ENCODE measurements at regions not wholly inside any gene's neighbourhood (a gene's known extent, or its start where the extent isn't known, plus 50 kb on each side); places are given as distances from the start of the nearest gene placed in this dataset.

DNA sequence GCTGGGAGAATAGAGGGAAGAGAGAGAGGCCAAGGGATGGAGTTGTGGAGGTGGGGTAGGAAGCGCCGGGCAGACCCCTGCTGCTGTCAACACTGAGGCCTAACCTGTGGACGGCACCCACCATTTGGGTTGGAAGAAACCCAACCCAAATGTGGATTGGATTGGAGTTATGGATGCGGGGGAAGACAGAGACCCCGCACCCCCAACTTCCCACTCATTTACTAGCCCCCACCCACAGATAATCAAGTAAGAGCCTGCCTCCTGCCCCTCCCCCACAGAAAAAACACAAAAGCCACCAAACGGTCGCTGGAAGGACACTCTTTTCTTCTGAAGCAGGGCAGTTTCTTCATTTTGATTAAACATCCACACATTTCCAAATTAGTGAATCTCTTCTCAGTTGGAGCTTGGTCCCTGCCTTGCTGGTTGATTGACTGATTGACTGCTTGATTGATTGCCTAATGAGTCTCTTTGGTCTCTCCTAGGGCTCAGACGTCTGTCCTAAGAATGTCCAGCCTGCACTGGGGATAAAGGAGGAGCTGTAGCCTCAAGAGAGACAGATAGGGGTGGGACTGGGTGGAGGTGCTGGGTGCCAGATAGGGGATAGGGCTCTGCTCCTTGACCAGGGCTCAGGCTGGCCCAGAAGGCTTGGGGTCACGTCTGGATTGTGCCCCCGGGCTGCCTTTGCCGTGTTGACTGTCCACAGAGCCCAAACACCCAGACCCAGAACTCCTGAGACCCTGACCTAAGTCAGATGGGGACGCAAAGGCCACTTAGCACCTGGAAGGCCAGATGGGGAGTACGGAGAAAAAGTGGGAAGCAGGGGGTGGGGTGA lies 74.9 kb upstream of the FOXP4 start:
- no peak for DNase-seq (ENCODE audit: low spot score)

DNA sequence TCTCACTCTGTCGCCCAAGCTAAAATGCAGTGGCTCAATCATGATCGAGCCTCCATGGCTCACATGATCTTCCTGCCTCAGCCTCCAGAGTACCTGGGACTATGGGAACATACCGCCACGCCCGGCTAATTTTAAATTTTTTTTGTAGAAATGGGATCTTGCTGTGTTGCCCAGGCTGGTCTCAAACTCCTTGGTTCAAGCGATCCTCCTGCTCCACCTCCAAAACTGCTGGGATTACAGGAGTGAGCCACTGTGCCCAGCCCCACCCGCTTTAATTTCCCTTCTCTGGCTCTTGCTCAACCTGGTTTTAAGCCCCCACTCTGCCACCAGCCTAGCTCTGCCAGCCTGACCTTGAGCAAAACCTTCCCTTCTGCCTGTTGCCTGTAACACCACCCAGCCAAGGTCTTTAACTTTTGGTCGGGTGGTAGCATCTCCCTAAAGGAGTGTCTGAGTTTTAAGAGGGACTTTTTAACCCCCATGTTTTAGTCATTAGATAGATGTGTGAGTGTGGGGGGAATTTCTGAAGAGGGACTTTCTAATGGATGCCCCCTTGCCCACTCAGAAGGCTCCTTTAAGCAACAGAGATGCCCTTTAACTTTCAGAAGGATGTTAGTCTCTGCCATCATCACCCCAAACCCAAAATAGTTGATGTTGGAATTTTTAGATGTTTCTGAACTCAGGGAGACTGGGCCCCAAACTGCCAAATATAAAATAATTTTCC lies 71.8 kb upstream of the FOXP4 start:
- DNase-seq (ENCODE audit: low spot score), result no peak

DNA sequence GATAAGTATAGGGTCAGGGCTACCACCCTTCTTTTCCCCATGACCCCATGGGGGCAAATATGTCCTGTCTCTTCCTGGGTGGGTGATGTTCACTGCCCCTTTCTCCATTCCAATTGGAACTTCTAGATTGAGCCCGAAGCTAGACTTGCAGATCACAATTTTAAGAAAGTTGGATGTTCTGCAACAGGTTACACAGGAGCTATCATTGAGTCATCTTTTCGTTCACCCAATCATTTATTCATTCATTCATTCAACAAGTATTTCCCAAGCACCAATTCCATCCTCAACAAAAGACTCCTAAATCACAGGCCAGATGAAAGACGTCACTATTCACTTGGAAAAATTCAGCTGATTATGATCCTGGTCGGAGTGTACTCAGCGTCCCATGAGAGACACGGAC lies 71.0 kb upstream of the FOXP4 start:
- no peak for DNase-seq (ENCODE audit: low spot score)

DNA sequence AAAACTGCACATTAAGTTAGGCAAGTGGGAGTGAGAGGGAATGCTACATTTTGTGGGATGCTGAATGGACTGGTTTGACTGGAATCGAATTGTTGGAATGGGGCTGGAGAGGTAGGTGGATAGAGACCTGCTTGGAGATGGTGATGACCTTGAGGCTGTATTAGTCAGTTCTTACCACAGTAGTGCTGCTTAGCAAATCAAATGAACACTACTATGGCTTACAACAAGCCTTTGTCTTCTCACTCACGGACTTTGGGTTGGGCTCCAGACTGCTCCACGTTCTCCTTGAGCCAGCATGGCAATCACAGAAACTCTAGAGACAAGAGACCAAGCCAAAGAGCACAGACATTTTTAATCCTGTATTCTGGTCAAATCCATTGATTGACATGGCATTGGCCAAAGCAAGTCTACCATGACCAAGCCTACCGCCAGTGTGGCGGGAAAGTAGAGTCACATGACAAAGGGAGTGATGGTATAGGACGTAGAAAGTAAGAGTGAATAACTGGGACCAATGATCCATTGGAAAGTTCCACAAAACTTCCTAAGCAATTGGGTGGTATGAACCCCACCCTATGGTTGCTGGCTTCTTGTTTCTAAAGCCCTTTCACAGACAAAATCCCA lies 70.3 kb upstream of the FOXP4 start:
- no peak for DNase-seq (ENCODE audit: low spot score)

DNA sequence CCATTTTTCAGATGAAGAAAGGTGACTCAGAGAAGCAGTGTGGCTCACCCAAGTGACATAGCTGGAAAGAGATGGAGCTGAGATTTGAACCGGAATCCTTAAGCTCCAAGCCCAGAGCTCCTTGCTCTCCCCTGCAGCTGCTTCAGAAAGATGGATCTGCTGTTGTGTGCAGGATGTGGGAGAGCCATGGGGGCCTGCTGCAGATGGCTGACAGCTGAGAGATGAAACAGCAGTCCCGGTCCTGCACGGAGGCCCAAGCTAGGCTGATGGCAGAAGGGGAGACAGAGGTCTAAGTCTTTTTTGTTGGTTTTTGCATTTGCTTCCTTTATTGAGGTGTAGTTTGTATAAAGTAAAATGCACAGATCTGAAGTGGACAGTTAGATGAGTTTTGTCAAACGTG lies 69.8 kb upstream of the FOXP4 start:
- no peak for DNase-seq (ENCODE audit: low spot score)

DNA sequence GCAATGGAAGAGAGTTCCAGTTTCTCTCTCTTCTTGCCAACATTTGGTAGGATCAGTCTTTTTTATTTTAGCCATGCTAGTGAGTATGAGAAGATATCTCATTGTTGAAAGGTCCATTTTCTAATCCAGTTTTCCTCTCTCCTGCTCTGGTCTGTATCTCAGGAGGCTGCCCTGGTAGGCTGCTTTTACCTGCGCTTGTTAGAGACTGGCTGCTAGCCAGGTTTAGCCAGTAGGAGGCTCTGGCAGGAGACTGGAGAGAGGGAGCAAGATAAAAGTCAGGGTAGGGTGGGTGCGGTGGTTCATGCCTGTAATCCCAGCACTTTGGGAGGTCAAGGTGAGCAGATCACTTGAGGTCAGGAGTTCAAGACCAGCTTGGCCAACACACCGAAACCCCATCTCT lies 68.6 kb upstream of the FOXP4 start:
- no peak for DNase-seq (ENCODE audit: low spot score)

DNA sequence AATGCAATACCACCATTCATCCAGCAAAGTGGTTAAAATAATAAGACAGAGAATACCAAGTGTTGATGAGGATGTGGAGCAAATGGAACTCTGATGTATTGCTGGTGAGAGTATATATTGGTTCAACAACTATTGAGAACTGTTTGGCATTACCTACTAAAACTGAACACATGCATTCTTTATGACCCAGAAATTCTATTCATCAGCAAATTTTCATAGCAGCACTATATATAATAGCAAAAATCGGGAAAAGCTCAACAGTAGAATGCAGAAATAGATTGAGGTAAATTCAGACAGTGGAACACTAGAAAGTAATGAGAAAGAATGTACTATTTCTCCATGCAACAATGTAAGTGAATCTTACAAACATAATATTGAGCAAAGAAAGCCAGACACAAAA lies 62.2 kb upstream of the FOXP4 start:
- no peak for DNase-seq (ENCODE audit: low spot score)

DNA sequence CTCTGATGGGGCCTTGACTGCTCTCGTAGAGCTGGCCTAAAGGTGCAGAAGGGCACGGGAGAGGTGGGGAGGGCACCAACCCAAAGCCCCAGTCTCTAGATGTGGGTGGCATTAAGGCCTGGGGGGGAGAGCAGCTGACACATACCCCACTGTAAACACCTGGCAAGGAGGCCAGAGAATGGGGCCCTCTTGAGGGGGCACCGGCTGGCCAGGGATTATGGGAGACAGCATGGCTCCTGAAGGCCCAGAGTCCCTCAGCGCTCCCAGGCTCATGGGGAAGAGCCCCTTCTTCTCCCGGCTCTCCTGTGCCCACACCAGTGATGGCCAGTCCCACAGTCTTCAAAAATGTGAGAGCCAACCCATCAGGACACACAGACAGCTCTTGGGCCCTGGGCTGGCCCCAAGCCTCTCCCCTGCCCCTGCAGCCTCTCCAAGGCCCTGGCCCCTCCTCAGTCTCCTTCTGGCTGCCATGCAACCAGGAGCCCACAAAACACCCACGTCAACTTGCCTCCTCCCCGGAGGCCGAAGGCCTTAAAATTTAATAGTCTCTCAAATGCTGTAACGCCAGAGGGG lies 58.2 kb upstream of the FOXP4 start:
- DNase-seq (ENCODE audit: low spot score), result no peak

DNA sequence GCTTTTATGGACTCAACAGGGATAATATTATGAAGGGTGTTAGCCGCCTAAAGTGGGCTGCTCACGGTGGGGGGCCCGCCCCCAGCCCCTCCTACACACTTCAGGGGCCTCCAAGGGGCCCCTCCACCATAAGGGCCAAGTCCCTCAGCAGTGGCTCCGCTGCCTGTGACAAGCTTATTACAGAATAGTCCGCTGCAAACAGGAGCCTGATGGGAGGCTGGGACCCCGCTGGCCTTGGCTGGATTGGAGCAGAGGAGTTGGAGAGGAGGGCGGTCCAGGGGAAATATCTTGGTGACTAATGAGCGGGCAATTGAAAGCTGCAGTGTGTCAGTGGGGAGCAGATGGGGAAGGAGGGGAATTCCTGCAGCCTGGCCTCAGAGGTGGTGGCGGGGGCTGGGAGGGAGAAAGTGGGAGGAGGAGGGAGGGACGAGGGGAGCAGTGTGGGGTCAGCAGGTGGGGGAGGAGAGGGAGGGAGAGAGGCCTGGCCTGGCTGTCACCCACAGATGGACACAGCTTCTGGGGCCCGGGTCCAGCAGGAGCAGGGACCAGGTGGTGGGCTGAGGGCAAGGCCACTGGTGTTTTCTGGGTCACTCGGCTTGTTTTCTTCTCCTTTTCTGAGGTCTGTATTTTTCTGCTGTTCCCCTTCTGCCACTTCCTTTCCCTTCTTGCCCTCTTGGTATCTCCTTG lies 57.6 kb upstream of the FOXP4 start:
- DNase-seq (ENCODE audit: low spot score), result peak; percentile 79

DNA sequence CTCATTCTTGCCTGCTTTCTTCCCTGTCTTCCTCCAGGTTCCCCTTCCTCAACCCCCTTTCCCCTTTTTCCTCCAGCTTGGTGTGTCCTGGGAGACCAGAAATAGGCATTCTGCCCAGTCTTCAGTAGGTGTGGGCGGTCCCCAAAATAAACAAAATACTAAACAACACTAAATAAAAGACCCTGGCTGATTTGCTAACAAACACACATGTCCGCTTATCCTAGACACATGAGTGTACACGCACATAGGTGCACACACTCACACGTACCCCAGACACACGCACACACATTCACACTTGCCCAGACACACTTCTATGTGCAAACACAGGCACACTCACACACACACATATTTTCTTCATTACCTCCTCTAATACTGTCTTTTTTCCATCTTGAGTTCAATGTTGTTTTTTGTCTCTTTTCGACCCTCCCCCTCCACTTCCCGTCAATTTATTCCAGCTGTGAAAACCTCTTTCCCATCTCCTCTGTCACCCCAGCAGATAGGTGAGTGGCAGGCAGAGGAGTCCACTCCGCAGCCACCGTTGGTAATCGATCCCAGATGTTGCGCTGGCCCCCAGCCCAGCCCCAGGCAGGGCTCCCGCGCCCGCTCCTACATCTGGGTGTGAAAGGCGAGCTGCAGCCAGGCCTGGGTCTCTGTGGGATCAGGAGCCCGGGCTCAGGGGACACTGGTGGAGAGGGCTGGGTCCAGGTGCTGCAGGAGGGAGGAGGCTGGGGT lies 56.9 kb upstream of the FOXP4 start:
- peak; percentile 66 for DNase-seq (ENCODE audit: low spot score)

DNA sequence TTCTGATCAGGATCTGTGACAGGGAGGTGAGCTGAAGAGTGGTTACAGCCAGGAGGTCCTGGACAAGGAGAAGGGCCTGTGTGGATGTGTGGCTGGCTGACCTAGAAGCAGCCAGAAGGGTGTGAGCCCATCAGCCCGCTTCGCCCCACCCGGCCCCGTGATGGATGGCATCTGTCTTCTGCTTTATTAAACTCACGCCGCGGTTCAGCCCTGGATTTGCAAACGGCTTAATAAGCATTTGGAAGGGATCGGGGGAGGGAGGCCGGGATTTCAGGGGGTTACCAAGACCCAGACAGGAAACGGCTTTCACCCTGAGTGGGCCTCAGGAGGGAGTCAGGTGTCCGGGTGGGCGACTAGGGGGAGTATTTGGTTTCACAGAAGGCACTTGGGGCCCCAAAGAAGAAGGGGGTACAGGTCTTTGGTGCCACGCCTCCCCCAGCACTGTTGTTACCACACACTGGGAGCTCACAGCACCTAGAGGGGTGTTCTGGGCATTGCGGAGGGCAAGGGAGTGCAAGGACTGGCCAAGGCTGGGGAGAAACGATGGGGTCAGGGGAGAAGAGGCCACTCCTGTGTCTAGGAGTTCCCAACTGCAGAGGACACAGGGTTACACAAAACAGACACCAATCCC lies 53.8 kb upstream of the FOXP4 start:
- no peak for DNase-seq (ENCODE audit: low spot score)

DNA sequence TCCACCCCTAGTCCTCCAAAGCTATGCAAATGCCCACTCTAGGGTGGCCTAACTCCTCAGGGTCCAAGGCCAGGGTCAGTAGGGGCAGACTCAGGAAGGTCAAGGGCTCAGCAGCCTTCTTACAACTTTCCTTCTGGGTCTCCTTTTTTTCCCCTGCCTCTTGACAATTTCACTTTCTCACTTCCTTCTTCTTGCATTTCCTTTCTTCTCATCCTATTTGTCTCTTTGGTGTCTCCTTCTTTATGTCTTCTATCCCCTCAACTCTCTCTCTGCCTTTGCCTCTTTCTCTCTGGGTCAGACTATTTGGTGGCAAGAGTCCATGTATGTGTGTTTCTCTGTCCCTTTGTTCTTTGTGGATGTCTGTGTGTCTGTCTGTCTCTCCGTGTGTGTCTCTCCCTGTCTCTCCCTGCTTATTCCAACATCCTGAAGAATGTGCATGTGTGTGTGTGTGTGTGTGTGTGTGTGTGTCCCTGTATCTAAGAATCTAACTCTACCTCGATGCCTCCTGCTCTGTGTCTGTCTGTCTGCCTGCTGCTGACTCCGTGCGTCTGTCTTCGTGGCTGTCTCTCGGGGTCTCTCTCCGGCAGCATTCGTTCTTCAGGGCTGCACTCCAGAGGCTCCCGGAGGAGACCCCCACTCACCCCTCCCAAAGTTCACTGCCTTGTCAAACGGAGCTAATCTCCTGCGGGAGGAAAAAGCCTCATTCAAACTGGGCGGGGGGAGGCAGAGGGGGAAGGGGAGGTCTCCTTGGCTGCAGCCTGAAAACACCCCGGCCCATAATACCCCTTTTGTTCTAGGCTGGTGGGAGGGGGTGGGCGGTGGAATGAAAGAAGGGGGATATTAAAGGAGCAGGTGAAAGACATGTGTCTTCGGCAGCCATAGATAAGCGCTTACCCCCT lies 51.7 kb upstream of the FOXP4 start:
- DNase-seq (ENCODE audit: low spot score), result peak; percentile 78
